ENCODE measurements at regions not wholly inside any gene's neighbourhood (a gene's known extent, or its start where the extent isn't known, plus 50 kb on each side); places are given as distances from the start of the nearest gene placed in this dataset.

DNA sequence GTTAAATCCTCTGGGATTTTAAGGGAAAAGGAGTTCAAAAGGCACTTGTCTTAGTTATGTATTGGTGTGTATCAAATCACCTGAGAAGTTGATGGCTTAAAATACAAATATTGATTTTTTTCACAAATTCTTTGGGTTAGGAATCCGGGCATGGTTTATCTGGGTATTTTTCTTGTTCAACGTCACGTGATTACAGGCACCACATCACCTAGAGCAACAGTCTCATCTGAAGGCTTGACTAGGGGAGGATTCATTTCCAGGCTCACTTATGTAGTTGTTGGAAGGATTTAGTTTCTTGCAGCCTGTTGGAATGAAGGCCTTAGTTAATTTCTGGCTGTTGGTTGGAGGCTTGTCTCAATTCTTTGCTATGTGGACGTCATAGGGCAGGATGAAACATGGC is 326.1 kb downstream of the STIM2 start:
- intact Hi-C loops (cut with DNase I; ENCODE audit: low total_unique reads), result no loop called here
- no peaks in the 10 kb centered on the region for H3K27me3 ChIP-seq
- H3K4me1 ChIP-seq, result no peaks in the 10 kb centered on the region
- H3K9me3 ChIP-seq, result no peaks in the 10 kb centered on the region
- H3K36me3 ChIP-seq, result no peaks in the 10 kb centered on the region
- 76 to 87% (median 81%) methylated on average over 4 of the region's 4 CpGs for WGBS, 5 donors
- no peak overlapping the region for H3K27ac ChIP-seq
- TF ChIP-seq, protein P1, sequence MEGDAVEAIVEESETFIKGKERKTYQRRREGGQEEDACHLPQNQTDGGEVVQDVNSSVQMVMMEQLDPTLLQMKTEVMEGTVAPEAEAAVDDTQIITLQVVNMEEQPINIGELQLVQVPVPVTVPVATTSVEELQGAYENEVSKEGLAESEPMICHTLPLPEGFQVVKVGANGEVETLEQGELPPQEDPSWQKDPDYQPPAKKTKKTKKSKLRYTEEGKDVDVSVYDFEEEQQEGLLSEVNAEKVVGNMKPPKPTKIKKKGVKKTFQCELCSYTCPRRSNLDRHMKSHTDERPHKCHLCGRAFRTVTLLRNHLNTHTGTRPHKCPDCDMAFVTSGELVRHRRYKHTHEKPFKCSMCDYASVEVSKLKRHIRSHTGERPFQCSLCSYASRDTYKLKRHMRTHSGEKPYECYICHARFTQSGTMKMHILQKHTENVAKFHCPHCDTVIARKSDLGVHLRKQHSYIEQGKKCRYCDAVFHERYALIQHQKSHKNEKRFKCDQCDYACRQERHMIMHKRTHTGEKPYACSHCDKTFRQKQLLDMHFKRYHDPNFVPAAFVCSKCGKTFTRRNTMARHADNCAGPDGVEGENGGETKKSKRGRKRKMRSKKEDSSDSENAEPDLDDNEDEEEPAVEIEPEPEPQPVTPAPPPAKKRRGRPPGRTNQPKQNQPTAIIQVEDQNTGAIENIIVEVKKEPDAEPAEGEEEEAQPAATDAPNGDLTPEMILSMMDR (IDR thresholded peaks at IDR 0.05), result no peak
- TF ChIP-seq POLR2AphosphoS5 (IDR thresholded peaks at IDR 0.05), result no peak
- no peak for TF ChIP-seq POLR2A (IDR thresholded peaks at IDR 0.05)
- no peak for TF ChIP-seq EP300 (IDR thresholded peaks at IDR 0.05)
- H3K4me3 ChIP-seq, result no peak overlapping the region
- no peak for DNase-seq

DNA sequence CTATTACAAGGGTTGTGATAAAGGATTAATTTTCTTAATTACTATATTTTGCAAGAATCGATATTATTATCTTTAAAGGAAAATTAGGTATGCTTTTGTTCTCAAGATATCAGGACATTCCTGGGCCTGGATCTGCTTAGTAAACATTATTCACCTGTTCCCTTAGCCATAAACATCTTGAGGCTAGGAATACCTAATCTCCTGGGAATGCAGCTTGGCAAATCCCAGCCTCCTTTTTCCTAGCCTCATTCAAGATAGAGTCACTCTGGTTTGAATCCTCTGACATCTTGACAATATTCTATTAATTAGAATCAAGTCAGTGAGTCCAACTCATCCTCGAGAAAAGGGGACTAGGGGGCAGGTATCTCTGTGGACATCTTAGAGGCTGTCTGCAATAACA is 327.1 kb downstream of the STIM2 start:
- DNase-seq, result no peak
- Histone ChIP-seq H3K36me3 (no peaks in the 10 kb centered on the region), H3K4me1 (no peaks in the 10 kb centered on the region), H3K9me3 (no peaks in the 10 kb centered on the region), H3K27ac (no peak overlapping the region), H3K4me3 (no peak overlapping the region), H3K27me3 (no peaks in the 10 kb centered on the region)
- intact Hi-C loops (cut with DNase I; ENCODE audit: low total_unique reads), result no loop called here
- WGBS, 5 donors, result 75 to 89% (median 81%) methylated on average over 2 of the region's 2 CpGs
- TF ChIP-seq POLR2A (IDR thresholded peaks at IDR 0.05) (no peak), POLR2AphosphoS5 (IDR thresholded peaks at IDR 0.05) (no peak), EP300 (IDR thresholded peaks at IDR 0.05) (no peak)
- TF ChIP-seq, protein P1 (IDR thresholded peaks at IDR 0.05), result no peak

GRCh38 chr4:27189683-27190082 is 329.0 kb downstream of the STIM2 start:
- Histone ChIP-seq H3K4me3 (no peak overlapping the region), H3K27ac (no peak overlapping the region), H3K27me3 (no peaks in the 10 kb centered on the region), H3K36me3 (no peaks in the 10 kb centered on the region), H3K9me3 (no peaks in the 10 kb centered on the region), H3K4me1 (no peaks in the 10 kb centered on the region)
- 43 to 71% (median 51%) methylated on average over 6 of the region's 6 CpGs for WGBS, 5 donors
- no peak for DNase-seq
- TF ChIP-seq EP300 (IDR thresholded peaks at IDR 0.05), result no peak
- no peak for TF ChIP-seq POLR2AphosphoS5 (IDR thresholded peaks at IDR 0.05)
- no peak for TF ChIP-seq POLR2A (IDR thresholded peaks at IDR 0.05)
- TF ChIP-seq, protein P1 (IDR thresholded peaks at IDR 0.05), result no peak
- intact Hi-C loops (cut with DNase I; ENCODE audit: low total_unique reads), result no loop called here

DNA sequence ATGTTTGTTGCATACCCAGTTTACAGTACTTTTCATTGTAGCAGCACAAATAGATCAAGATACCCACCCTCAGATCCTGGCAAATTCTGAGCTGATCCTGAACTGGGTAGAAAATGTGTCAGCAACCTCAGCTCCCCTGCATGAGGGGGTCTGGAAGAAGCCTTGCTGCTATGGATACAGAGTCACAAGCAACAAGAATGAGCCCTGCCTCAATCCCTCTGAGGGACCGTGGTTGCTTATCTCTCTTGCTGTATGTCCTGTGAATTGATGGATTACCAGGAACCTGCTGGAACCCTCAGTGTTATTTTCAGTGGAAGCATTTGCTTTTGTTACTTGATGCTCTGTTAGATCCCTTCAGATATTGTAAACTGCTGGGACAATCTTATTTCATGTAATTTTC is 331.0 kb downstream of the STIM2 start:
- intact Hi-C loops (cut with DNase I; ENCODE audit: low total_unique reads), result no loop called here
- no peaks in the 10 kb centered on the region for H3K9me3 ChIP-seq
- no peaks in the 10 kb centered on the region for H3K27me3 ChIP-seq
- no peak for DNase-seq
- WGBS, 5 donors, result 16 to 29% (median 23%) methylated on average over 1 of the region's 1 CpG
- no peak overlapping the region for H3K4me3 ChIP-seq
- TF ChIP-seq POLR2A (IDR thresholded peaks at IDR 0.05) (no peak), POLR2AphosphoS5 (IDR thresholded peaks at IDR 0.05) (no peak), EP300 (IDR thresholded peaks at IDR 0.05) (no peak)
- TF ChIP-seq, protein P1 (IDR thresholded peaks at IDR 0.05), result no peak
- H3K36me3 ChIP-seq, result no peaks in the 10 kb centered on the region
- no peaks in the 10 kb centered on the region for H3K4me1 ChIP-seq
- H3K27ac ChIP-seq, result no peak overlapping the region
